ENCODE measurements at regions not wholly inside any gene's neighbourhood (a gene's known extent, or its start where the extent isn't known, plus 50 kb on each side); places are given as distances from the start of the nearest gene placed in this dataset.

- TF ChIP-seq CTCF (IDR thresholded peaks at IDR 0.05; ENCODE audit: low read depth, low read length, poor library complexity, severe bottlenecking): no peak
- no peak for TF ChIP-seq EZH2phosphoT487 (IDR thresholded peaks at IDR 0.05; ENCODE audit: borderline replicate concordance, low read length)
Measured at GRCh38 chr16:9607515-9608230, 516.2 kb downstream of the HAPSTR1 start.

Measured in DOHH2 (cell line).